HG02970 (cell line): ENCODE measurements at regions not wholly inside any gene's neighbourhood (a gene's known extent, or its start where the extent isn't known, plus 50 kb on each side); places are given as distances from the start of the nearest gene placed in this dataset.

ENCODE experiments used
- ATAC-seq: cut with Tn5 transposase; IDR thresholded peaks from one replicate; pipeline ENCODE4 v1.9.1; 2021; ENCODE audit warnings: mild to moderate bottlenecking, moderate library complexity, moderate number of reproducible peaks; ENCODE audit not compliant: unreplicated experiment, low FRiP score

DNA sequence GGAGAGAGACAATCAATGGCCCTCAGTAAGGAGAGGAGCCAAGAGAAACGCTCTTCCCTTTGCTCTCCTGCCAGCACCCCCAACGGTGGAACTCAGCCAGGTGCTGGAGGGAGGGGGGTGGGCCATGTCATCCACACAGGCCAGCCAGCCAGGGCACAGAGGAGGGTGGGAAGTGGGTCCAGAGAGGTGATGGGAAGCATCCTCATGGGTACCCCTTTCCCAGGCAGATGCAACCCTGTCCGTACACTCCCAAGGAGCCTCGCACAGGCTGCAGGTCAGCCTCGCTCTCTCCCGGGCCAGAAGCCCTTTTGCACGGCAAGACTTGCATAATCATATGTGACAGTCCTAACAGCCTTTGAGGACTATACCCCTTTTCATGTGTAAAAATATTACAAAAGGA lies 142.0 kb upstream of the NAMPT start:
- no peak for ATAC-seq

GRCh38 chr7:106425017-106425719 lies 140.4 kb upstream of the NAMPT start:
- peak; percentile 82 for ATAC-seq

GRCh38 chr7:106424476-106425016 lies 139.8 kb upstream of the NAMPT start:
- ATAC-seq, result no peak

DNA sequence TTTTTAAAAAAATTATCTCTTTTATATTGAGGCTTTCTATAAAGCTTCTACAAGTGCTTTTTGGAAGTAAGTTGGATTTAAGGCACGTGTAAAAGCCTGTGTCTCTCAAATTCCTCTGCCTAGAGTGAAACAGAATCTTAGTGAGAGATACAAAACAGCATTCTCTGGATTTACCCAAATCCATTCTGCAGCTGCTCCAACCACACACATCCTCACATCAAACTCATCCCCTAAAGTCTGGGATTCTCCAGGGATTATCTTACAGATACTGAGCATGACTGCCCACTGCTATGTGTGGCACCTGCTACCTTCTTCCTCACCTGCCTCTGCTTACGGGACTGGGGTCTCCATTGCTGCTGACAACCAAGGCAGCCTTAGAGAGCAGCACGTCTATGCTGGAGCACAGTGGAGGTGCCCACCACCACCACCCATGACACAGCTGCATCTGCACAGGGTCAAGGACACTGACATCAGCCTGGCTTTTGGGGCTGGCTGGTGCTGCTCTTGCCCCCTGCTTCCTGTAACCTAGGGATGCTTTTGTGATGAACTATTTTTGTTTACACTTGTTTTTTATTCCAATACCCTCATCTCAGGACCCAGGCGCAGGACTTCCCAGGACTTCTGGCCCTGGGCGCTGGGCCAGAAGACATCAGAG lies 139.2 kb upstream of the NAMPT start:
- ATAC-seq, result no peak

DNA sequence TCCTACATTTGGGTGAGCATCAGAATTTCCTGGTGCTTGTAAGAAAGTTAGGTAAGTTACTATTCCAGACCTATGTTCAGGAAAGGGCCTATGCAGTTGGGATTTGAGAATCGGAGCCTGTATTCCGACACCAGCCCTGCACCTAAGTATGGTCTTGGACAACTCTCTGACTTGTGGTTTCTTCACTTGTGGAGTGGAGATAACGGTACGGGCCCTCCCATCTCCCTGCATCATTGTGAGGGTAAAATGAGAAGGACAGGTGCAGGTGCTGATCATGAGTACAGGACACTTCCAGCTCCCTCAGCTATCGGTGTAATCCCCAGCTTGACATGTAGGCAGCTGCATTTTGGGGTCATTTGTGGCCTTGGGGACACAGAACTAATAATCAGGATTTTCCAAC lies 138.3 kb upstream of the NAMPT start:
- ATAC-seq, result no peak

GRCh38 chr7:106421181-106421762 lies 136.5 kb upstream of the NAMPT start:
- ATAC-seq, result no peak

DNA sequence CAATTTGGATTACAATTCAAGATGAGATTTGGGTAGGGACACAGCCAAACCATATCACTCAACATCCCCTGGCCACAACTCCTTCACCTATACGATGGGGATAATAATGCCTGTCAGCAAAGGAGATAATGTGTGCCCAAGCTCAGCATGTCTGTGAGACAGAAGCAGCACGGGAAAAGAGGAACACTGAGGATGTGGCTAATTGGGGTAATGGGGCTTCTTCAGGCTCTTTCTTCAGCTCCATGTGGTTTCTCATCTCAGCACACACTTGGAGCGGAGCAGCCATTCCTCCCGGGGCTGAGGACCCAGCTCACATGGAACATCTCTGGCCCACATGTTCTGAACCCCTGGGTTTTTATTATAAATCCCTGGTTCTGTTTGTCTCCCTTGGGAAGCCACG lies 136.0 kb upstream of the NAMPT start:
- ATAC-seq, result no peak

DNA sequence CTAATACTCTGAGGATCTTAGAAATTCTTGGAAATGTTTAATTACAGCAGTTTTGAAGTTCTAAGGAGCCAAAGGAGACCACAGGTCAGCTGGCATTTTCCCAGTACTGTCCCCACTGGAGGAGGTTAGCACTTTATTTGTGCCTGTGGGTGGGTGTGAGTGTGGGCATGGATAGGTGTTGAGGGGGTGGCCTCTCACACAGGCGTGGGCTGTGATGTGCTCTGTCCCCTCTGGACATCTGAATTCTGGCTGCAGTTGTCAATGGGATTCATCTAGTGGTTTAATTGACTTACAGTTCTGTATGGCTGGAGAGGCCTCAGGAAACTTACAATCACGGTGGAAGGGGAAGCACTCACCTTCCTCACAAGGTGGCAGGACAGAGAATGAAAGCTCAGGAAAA lies 135.4 kb upstream of the NAMPT start:
- ATAC-seq, result no peak

- ATAC-seq, result no peak
Measured at GRCh38 chr7:106419455-106420182, 134.8 kb upstream of the NAMPT start.

DNA sequence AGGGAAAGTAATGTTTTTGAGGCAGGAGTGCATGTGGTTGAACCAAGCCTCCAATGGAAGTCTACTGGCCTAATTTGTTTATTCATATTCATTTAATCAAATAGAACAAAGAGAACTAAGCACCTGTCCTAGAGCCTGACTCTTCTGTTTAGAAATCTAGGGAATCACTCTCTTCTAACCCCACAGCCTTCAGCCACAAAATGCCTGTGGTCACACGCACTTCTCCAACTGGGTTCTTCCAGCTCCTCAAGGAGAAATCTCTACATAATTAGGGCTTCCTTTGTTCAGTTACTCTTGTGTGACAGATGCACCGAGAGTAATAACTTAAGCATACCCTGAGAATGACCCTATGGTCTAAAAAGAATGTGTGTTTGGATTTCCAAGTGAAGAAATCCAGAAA lies 133.7 kb upstream of the NAMPT start:
- ATAC-seq, result no peak

DNA sequence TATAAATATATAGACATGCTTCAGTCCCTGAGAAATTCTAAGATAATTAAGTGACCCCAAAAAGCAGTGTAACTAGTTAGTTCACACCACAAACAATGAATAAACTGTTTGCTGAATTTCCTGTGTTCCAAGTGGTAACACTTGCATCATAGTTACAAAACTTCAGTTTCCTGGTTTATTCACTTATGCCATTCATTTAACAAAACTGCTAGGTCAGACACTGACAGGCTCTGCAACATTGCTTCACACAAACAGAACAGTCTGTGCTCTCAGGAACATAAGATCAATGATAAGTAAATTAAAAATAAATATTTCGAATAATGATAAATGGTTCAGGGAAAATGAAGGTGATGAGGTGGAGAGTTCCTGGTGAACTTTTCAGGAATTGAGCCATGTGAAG lies 133.3 kb upstream of the NAMPT start:
- no peak for ATAC-seq

- no peak for ATAC-seq
Measured at GRCh38 chr7:106417273-106417902, 132.6 kb upstream of the NAMPT start.

DNA sequence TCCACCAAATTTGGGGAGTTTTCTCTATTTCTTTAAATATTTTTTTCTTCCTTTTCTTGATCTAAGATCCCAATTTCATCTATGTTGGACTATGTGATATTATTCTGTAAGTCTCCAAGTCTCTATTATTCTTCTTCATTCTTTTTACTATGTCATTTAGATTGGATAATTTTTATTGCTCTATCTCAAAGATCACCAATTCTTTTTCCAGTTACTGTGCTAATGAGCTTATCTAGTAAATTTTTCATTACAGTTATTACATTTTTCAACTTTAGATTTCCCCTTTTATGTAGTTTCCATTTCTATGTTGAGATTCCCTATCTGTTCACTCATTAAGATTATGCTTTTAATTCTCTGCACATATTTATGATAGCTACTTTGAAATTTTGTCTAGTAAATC lies 131.6 kb upstream of the NAMPT start:
- no peak for ATAC-seq

DNA sequence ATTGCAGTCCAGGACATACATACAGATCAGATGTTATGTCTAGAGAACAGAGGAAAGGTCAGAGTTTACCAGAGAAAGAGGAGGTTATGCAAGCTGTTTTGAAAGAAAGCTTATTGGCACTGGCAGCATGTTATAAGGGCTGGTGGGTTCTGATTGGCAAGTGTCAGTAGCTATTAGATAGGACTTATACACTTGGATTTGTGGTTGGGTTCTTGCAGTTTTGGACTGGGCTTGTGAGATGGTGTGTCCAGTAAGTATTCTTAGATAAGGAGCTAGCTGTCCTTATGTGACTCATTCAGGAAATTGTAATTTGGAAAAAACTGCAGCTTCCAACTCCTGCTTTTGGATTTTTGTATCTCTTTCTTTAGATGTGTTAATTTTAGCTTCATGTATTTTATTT lies 130.7 kb upstream of the NAMPT start:
- no peak for ATAC-seq

DNA sequence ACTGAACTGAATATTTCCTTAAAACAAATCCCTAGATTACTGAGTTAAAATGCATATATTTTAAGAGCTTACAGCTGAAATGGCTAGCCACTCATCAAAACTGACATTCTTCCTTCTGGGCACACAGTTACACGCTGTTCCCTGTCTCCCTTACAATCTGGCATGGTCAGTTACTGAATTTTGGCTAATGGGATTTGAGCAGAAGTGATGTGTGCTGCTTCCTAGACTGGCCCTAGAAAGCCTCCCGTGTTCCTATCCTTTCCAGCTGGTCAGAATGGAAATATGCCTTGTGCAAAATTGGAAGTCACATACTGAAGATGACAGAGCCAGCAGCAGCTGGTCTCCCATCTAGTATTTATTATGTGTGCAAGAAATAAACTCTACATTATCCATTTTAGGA lies 128.7 kb upstream of the NAMPT start:
- ATAC-seq, result no peak

GRCh38 chr7:106405697-106406141 lies 120.9 kb upstream of the NAMPT start:
- ATAC-seq, result no peak

DNA sequence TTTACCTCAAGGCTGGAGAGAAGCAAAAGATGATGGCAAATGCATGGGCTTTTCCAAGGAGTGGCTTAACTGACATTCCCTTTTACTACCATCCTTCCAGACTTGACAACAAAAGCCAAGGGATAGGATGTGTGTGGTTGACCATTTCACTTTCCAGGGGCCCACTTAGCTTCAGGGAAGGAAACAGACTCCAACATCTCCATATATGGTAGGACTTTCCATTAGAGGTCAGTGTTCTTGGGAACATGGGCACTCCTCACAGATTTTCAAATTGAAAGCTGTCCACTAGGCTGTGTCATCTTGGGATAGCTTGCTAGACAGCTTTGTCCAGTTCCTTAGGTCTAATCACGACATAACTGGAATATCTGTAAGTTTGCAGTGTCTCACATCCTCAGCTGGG lies 118.1 kb upstream of the NAMPT start:
- no peak for ATAC-seq

DNA sequence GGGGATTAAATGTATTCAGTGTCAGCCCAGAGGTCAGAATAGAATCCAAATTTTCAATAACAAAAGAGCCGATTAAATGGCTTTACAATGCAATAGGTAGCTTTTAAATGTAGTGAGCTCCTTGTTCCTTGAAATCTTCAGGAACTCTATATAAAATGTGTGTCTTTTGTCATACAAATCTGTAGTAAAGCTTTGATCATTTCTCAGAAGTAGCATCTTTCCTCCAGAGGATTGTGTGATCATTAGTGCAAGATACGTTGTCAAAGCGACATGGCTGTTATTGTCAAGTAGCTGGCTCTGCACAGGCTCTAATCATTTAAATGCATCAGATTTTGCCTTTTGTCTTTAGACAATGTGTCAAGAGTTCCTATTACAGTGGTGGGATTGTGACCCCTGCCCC lies 116.1 kb upstream of the NAMPT start:
- ATAC-seq, result no peak

DNA sequence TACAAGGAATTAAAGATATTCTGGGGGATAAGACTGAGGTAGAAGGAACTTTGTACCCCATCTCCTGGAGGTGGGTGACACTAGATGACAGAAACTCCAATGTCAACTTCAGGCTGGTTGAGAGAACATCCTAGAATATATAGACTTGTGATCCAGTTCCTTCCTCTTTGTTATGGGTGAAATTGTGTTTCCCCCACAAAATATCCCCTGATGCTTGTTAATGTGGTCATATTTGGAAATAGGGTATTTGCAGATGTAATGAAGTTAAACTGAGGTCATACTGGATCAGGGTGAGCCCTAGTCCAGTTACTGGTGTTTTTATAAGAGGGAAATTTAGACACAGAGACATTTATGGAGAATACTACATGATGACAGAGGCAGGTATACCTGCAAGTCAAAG lies 114.0 kb upstream of the NAMPT start:
- ATAC-seq, result no peak

- no peak for ATAC-seq
Measured at GRCh38 chr7:106397994-106398393, 113.2 kb upstream of the NAMPT start.

DNA sequence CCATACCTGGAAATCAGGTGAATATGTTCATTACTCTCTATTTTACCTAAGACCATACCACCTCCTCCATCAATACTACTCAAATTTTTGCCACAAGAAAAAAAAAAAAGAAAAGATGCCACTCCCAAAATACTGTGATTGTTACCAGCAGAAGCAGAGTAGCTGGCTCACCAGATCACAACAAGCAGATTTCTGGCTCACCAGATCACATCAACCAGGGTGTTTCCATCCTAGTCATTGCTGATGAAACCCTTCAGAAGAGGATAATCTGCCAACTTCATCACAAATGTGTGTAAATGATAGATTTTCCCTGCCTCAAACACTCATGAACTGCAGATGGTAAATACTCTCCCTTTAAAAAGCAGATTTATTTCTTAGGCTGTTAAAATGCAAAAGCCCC lies 109.7 kb upstream of the NAMPT start:
- no peak for ATAC-seq
